OCI-M2 (cell line): ENCODE measurements at regions not wholly inside any gene's neighbourhood (a gene's known extent, or its start where the extent isn't known, plus 50 kb on each side); places are given as distances from the start of the nearest gene placed in this dataset.
"Not testable (repeated sequence)": the region's sequence is repeated elsewhere in the genome, so short reads cannot be mapped to it uniquely, and the experiment has no call there.

ENCODE experiments used
- DNase-seq: peaks from one replicate; lab custom pipeline; 2025; ENCODE audit not compliant: unreplicated experiment; lab: John Stamatoyannopoulos, UW

DNA sequence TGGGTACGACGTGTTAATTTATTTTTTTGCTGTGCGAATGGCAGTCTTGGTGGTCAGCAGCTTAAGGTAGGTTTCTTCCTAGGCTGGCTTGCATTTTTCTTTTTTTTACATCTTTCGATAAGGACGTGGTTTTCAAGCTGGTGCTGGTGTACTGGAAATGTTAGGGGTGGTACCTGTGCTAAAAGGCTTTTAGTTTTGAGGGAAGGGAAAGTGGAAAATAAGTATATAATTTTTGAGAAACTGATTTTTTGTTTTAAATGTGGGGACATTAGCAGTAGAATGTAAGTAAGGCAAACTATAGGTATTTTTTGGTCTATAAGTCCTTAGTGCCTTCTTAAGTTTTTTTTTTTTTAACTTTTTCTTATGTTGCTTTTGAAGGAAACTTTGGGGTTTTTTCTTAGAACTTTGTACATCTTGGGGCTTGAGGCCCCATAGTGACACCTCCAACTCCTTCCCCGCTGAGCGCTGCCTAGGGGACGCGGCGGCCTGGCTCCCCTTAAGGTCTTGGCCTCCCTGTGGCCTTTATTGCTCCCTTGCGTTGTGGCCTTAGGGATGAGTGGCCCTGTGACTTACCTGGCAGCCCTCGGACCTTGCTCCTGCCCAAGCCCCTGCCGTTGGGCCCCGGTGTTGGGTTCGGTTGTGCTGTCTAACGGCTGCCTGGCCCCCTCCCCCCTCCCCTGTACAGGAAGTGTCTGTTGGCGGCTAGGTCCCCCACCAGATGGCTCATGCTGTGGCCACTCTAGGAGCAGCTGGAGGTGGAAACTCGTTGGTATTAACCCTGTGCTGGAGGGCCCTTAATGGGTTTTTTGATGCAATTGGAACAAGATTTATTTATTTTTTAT, 88.0 kb upstream of the RPRML start:
- peak; percentile 27 for DNase-seq

DNA sequence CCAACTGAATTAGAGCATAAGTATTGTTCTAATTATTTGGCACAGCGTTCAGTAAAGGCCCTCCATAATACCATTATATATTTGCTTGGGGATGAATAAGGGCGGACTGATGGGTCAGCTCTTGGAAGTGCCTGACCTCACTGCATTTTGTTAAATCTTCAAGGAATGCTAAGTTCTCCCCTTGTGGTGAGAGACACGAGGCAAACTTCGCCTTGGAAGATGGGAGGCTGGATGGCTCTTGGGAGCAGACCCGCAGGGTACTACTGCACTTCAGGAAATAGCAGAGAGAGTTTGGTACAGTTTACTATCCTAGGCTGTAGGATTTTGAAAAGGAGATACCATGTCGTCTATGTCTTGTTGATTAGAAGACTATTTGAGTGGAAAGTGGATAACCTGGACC, 87.0 kb upstream of the RPRML start:
- no peak for DNase-seq

DNA sequence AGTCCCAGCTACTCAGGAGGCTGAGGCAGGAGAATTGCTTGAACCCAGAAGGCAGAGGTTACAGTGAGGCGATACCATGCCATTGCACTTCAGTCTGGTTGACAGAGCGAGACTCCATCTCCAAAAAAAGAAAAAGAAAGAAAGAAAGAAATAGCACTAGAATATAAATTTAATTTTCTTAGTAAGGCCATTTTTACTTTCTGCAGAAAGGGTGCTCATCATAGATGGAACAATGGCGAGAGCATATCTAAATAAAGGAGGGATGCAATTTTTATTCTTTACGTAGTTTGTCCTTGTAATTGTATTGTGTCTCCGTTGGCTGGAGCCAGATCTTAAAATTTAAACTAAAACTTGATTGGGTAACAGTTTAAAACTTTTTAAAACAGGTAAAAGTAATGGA, 85.6 kb upstream of the RPRML start:
- DNase-seq = no peak

DNA sequence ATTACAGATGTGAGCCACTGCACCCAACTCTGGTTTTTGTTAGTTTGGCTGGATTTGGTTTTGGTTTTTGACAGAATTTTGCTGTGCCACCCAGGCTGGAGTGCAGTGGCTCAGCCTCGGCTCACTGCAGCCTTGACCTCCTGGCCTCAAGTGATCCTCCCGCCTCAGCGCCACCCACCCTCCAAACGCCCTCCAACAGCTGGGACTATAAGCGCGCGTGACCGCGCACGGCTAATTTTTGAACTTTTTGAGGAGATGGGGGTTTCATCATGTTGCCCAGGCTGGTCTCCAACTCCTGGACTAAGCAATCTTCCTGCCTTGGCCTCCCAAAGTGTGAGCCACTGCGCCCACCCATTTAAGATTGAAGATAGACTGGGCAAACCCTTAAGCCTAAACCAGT, 84.4 kb upstream of the RPRML start:
- DNase-seq = no peak

DNA sequence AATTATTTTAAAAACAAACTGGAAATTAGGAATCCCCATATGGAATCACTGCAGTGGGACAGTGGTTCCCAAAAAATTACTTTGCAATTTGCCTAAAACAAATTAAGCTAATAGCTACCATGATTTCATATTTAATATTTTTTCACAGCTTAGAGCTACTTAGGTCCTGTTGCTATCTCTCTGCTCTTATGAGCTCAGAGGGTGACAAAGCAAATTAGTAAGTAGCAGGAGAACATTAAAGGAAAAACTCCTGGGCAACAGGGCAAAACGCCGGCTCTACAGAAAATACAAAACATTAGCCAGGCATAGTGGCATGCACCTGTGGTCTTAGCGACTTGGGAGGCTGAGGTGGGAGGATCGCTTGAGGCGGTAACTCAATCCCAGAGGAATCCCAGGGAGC, 83.8 kb upstream of the RPRML start:
- not testable (repeated sequence) for DNase-seq

GRCh38 chr17:47060005-47060404, 81.0 kb upstream of the RPRML start:
- not testable (repeated sequence) for DNase-seq

DNA sequence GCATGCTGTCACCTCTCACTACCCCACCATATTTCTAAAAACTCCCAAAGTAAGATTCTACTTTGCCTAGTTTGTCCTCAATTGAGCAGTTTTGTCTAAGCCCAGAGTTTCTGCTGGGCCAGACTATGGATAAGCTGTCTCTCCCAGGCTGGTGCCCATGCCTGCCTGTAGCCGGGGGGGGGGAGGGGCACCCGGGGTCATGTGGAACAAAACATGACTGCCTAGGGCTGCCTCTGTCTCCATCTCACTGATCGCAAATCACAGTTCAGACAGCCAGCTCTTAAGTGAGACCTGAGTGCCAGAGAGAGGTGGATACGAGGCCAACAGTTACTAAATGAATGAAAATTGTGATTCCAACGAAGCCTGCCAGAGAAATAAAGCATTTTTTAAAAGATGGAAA, 78.8 kb upstream of the RPRML start:
- DNase-seq = no peak

DNA sequence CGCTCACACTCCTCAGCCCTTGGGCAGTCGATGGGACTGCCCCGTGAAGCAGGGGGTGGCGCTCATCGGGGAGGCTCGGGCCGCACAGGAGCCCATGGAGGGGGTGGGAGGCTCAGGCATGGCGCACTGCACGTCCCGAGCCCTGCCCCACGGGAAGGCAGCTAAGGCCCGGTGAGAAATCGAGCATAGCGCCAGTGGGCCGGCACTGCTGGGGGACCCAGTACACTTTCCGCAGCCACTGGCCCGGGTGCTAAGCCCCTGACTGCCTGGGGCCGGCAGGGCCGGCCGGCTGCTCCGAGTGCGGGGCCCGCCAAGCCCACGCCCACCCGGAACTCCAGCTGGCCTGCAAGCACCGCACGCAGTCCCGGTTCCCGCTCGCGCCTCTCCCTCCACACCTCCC, 78.2 kb upstream of the RPRML start:
- DNase-seq = not testable (repeated sequence)

DNA sequence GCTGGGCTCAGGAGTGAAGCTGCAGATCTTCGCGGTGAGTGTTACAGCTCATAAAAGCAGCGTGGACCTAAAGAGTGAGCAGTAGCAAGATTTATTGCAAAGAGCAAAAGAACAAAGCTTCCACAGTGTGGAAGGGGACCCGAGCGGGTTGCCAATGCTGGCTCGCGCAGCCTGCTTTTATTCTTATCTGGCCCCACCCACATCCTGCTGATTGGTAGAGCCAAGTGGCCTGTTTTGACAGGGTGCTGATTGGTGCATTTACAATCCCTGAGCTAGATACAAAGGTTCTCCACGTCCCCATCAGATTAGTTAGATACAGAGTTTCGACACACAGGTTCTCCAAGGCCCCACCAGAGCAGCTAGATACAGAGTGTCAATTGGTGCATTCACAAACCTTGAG, 77.6 kb upstream of the RPRML start:
- not testable (repeated sequence) for DNase-seq
